CD4-positive, alpha-beta T cell treated with Interleukin-2 at 100 ng/mL for 4 hours (primary cell): ENCODE measurements at regions not wholly inside any gene's neighbourhood (a gene's known extent, or its start where the extent isn't known, plus 50 kb on each side); places are given as distances from the start of the nearest gene placed in this dataset.
"Not testable (repeated sequence)": the region's sequence is repeated elsewhere in the genome, so short reads cannot be mapped to it uniquely, and the experiment has no call there.

Experiments used
- DNase-seq: peaks from one replicate; pipeline ENCODE4 v3.0.0-alpha.2; 2020; ENCODE audit warnings: low spot score

- DNase-seq, result no peak
These were observed 136.9 kb upstream of the CDK6 start for GRCh38 chr7:92973293-92973731.

GRCh38 chr7:92972441-92972840, 136.1 kb upstream of the CDK6 start:
- no peak for DNase-seq

- DNase-seq, result no peak
These were observed 132.7 kb upstream of the CDK6 start for GRCh38 chr7:92969061-92969460.

- DNase-seq, result no peak
These were observed 132.1 kb upstream of the CDK6 start for GRCh38 chr7:92968502-92968901.

GRCh38 chr7:92967238-92967637, 130.9 kb upstream of the CDK6 start:
- DNase-seq, result no peak

DNA sequence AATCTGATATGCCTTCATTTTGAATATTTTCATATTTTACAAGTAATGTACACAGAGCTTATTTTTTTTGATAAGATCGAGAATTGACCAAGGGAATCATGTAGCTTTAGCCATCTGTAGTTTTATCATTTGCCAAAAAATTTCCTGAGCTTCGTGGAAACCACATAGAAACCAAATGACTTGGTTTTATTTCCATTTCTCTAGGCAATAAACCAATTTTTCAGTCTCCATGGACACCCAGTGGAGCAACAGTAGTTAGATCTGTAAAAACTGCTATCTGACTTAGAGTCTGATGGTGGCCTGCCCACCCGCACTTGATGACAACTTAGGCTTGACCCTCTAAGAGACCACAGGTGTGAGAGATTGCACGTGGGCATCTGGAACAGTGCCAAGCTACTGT, 127.8 kb upstream of the CDK6 start:
- no peak for DNase-seq

GRCh38 chr7:92963566-92963965, 127.2 kb upstream of the CDK6 start:
- DNase-seq, result no peak

- no peak for DNase-seq
These were observed 125.6 kb upstream of the CDK6 start for GRCh38 chr7:92961961-92962360.

GRCh38 chr7:92956575-92956974, 120.2 kb upstream of the CDK6 start:
- DNase-seq, result no peak

GRCh38 chr7:92955081-92955480, 118.7 kb upstream of the CDK6 start:
- no peak for DNase-seq

GRCh38 chr7:92953657-92954056, 117.3 kb upstream of the CDK6 start:
- no peak for DNase-seq

- no peak for DNase-seq
These were observed 113.4 kb upstream of the CDK6 start for GRCh38 chr7:92949748-92950147.

DNA sequence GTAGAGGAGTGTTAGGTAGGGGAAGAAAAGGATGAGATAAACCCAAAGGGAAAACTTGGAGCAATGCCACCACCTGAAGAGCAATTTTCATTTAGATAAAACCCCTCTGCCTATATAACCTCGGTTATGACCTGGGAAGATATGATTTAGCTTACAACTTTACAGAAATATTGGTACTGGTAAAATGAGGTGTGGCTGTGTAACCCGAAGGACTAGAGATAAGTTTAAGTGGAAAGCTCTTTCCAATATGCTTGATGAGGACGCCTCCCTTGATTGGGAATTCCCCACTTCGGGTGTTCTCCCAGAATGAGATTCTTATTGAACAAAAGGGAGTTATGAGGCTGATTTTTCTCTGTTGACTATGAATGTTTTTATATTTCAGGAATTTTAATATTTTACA, 109.5 kb upstream of the CDK6 start:
- DNase-seq, result no peak

- DNase-seq, result no peak
These were observed 108.3 kb upstream of the CDK6 start for GRCh38 chr7:92944633-92945032.

DNA sequence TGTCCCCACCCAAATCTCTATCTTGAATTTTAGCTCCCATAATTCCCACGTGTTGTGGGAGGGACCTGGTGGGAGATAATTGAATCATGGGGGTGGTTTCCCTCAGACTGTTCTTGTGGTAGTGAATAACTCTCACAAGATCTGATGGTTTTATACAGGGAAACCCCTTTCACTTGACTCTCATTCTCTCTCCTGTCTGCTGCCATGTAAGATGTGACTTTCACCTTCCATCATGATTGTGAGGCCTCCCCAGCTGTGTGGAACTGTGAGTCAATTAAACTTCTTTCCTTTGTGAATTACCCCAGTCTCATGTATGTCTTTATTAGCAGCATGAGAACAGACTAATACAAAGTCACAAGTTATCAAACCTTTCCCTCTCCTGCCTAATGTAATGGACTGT, 106.3 kb upstream of the CDK6 start:
- DNase-seq, result not testable (repeated sequence)

DNA sequence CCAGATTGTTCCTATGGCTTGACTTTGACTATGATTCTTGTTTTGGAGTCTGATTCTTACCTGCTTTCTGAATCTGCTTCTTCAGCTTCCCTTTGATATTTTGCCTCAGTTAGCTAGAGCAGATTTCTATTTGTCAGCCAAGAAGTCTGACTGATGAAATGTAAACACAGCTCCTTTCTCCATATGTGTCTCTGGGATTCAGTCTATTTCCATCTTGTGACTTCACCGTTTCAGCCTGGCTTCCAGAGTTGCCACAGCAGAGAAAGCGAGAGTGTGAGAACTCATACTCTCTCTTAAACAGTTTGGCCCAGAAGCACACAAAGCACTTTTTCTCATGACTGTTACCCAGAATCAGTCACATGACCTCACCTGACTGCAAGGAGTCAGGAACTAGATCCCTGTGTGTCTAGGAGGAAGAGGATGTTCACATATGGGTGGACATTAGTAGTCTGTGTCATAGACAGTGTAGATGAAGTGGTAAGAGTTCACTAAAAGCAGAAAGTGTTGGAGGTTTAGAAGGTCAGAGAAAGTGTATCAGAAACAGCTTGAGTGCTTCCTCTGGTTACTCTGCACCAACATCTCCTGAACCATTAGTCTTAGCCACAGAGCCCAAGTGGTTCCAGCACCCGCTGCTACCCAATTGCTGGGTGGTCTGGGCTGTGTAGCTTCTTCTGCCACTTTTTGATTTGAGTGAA, 103.4 kb upstream of the CDK6 start:
- no peak for DNase-seq

GRCh38 chr7:92934096-92934495, 97.7 kb upstream of the CDK6 start:
- no peak for DNase-seq

- DNase-seq, result no peak
These were observed 96.1 kb upstream of the CDK6 start for GRCh38 chr7:92932450-92932849.

DNA sequence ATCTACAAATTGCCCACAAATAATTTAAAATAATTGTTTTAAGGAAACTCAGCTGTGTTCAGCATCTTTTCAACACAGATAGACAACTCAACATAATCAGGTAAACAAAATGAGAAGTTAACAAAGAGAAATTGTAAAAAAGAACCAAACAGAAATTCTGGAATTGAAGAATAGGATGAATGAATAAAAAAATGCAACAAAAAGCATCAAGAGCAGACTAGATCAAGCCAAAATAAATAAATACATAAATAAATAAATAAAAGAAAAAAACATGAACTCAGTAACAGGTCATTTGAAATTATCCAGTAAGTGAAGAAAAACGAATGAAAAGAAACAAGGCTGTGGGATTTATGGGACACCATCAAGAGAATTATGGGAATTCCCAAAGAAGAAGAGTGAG, 94.0 kb upstream of the CDK6 start:
- no peak for DNase-seq

GRCh38 chr7:92926697-92927044, 90.3 kb upstream of the CDK6 start:
- no peak for DNase-seq

- DNase-seq, result no peak
These were observed 89.7 kb upstream of the CDK6 start for GRCh38 chr7:92925876-92926696.

DNA sequence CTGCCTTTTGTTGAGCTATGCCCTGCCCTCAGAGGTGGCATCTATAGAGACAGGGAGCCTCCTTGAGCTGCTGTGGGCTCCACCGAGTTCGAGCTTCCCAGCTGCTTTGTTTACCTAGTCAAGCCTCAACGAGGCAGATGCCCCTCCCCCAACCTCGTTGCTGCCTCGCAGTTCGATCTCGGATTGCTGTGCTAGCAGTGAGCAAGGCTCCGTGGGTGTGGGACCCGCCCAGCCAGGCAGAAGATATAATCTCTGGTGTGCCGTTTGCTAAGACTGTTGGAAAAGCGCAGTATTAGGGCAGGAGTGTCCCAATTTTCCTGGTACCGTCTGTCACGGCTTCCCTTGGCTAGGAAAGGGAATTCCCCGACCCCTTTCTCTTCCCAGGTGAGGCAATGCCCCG, 88.4 kb upstream of the CDK6 start:
- no peak for DNase-seq

- no peak for DNase-seq
These were observed 80.9 kb upstream of the CDK6 start for GRCh38 chr7:92917230-92917629.

- no peak for DNase-seq
These were observed 80.4 kb upstream of the CDK6 start for GRCh38 chr7:92916770-92917224.
